ENCODE measurements at regions not wholly inside any gene's neighbourhood (a gene's known extent, or its start where the extent isn't known, plus 50 kb on each side); places are given as distances from the start of the nearest gene placed in this dataset.

- TF ChIP-seq CTCF (IDR thresholded peaks at IDR 0.05; ENCODE audit: low read depth, low read length): no peak
- no peak for TF ChIP-seq EZH2phosphoT487 (IDR thresholded peaks at IDR 0.05; ENCODE audit: low read depth)
These were observed 107.6 kb upstream of the PKDCC start for GRCh38 chr2:41940060-41940744.
